NT2/D1 (cell line): ENCODE measurements at regions not wholly inside any gene's neighbourhood (a gene's known extent, or its start where the extent isn't known, plus 50 kb on each side); places are given as distances from the start of the nearest gene placed in this dataset.

ENCODE experiments used
- SUZ12 ChIP-seq: IDR thresholded peaks from 2 replicates; pipeline ENCODE4 v1.6.1; 2011; ENCODE audit not compliant: insufficient read length, insufficient read depth; ENCODE audit errors: extremely low read depth
- YY1 ChIP-seq: IDR thresholded peaks from 2 replicates; pipeline ENCODE4 v1.6.1; 2011; ENCODE audit not compliant: insufficient read length, insufficient read depth

GRCh38 chr17:71869841-71870545, 250.8 kb upstream of the SOX9 start:
- TF ChIP-seq SUZ12 (no peak), YY1 (no peak)
